ENCODE measurements at regions not wholly inside any gene's neighbourhood (a gene's known extent, or its start where the extent isn't known, plus 50 kb on each side); places are given as distances from the start of the nearest gene placed in this dataset.

DNA sequence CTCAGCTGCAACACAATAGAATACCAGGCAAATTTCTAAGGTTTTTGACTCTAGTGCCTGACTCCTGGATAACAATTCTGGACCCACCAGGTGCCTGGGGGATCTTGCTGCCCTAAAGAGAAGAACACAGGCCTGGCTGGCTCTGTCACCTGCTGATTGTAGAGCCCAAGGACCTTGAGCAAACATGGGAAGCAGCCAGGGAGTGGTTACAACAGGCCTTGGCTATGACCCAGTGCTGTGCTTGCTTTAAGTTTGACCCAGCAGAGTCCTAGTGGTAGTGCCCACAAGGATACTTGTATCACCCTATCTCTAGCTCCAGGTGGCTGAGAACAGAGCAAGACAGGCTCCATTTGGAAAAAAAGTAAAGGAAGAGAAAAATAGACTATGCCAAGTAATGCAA, 176.8 kb upstream of the DCAF12L2 start:
- TF ChIP-seq ZNF768 (tag by site-specific recombination; IDR thresholded peaks at IDR 0.05) (no peak), CTCF (tag by site-specific recombination; IDR thresholded peaks at IDR 0.05) (no peak), ZNF645 (tag by site-specific recombination; IDR thresholded peaks at IDR 0.05) (no peak), ZNF449 (tag by site-specific recombination; IDR thresholded peaks at IDR 0.05) (no peak), ZNF121 (tag by site-specific recombination; IDR thresholded peaks at IDR 0.05) (no peak), ZNF223 (tag by site-specific recombination; IDR thresholded peaks at IDR 0.05) (no peak), ZNF777 (tag by site-specific recombination; IDR thresholded peaks at IDR 0.05; ENCODE audit: borderline replicate concordance) (no peak), ZNF513 (tag by site-specific recombination; IDR thresholded peaks at IDR 0.05) (no peak), SETDB1 (IDR thresholded peaks at IDR 0.05; ENCODE audit: insufficient read length, low read length) (no peak), WT1 (tag by site-specific recombination; IDR thresholded peaks at IDR 0.05) (no peak), ZNF48 (tag by site-specific recombination; IDR thresholded peaks at IDR 0.05) (no peak)
- TF ChIP-seq, protein P1, sequence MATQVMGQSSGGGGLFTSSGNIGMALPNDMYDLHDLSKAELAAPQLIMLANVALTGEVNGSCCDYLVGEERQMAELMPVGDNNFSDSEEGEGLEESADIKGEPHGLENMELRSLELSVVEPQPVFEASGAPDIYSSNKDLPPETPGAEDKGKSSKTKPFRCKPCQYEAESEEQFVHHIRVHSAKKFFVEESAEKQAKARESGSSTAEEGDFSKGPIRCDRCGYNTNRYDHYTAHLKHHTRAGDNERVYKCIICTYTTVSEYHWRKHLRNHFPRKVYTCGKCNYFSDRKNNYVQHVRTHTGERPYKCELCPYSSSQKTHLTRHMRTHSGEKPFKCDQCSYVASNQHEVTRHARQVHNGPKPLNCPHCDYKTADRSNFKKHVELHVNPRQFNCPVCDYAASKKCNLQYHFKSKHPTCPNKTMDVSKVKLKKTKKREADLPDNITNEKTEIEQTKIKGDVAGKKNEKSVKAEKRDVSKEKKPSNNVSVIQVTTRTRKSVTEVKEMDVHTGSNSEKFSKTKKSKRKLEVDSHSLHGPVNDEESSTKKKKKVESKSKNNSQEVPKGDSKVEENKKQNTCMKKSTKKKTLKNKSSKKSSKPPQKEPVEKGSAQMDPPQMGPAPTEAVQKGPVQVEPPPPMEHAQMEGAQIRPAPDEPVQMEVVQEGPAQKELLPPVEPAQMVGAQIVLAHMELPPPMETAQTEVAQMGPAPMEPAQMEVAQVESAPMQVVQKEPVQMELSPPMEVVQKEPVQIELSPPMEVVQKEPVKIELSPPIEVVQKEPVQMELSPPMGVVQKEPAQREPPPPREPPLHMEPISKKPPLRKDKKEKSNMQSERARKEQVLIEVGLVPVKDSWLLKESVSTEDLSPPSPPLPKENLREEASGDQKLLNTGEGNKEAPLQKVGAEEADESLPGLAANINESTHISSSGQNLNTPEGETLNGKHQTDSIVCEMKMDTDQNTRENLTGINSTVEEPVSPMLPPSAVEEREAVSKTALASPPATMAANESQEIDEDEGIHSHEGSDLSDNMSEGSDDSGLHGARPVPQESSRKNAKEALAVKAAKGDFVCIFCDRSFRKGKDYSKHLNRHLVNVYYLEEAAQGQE (tag by site-specific recombination; IDR thresholded peaks at IDR 0.05), result no peak
